GM18868 (cell line): ENCODE measurements at regions not wholly inside any gene's neighbourhood (a gene's known extent, or its start where the extent isn't known, plus 50 kb on each side); places are given as distances from the start of the nearest gene placed in this dataset.
"Not testable (repeated sequence)": the region's sequence is repeated elsewhere in the genome, so short reads cannot be mapped to it uniquely, and the experiment has no call there.

Source experiments
- ATAC-seq: cut with Tn5 transposase; IDR thresholded peaks from one replicate; pipeline ENCODE4 v1.9.1; 2021; ENCODE audit warnings: mild to moderate bottlenecking, moderate library complexity; ENCODE audit not compliant: unreplicated experiment

DNA sequence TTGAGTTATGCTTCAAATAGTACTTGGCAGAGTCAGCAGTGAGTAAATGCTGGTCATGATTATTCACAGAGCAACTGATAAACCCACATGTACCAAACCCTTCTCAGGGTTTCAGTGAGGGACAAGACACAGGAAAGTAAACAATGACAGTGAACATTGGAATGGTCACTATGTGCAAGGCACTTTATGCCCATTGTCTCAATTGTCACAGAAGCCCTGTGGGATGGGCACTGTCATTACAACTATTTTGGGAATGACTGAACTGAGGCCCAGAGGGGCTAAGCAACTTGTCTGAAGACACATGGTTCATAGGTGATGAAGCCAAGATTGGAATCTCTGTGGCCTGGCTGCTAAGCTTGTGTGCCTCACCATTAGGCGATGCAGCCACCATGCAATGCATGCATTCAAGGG lies 238.5 kb downstream of the RBM19 start:
- no peak for ATAC-seq

DNA sequence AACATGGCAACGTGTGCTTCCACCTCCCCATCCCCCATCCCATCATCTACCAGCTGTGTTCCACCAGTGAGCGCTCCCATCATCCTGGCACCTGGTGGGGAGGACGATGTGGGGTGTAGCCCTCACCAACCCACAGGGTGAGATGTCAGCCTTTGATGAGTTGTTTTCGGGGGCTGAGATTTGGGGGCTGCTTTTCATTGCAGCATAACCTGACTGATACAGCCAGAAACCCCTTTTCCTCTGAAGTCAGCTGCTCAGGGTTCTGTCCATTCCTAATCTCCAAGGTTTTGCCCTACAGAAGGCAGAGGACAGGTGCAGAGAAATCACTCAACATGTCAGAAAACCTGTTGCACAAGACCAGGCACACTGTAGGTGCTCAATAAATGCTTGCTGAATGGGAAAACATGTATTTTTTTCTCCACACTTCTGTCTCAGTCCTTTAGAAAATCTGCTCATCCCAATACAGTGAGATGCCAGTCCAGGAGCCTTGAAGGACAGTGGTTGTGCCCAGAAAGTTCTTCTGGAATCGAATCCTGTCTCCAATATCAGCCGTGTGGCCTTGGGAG lies 239.8 kb downstream of the RBM19 start:
- no peak for ATAC-seq

DNA sequence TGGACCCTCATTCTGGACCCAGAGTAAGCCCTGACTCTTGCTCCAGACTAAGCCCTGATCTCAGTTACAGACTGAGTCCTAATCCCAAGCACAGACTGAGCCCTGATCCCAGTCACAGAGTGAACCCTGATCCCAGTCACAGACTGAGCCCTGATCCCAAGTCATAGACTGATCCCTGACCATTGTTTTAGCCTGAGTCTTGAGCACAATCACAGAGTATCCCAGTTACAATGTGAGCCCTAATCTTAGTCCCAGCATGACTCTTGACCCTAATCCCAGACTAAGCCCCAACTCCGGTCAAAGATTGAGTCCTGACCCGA lies 240.6 kb downstream of the RBM19 start:
- no peak for ATAC-seq

DNA sequence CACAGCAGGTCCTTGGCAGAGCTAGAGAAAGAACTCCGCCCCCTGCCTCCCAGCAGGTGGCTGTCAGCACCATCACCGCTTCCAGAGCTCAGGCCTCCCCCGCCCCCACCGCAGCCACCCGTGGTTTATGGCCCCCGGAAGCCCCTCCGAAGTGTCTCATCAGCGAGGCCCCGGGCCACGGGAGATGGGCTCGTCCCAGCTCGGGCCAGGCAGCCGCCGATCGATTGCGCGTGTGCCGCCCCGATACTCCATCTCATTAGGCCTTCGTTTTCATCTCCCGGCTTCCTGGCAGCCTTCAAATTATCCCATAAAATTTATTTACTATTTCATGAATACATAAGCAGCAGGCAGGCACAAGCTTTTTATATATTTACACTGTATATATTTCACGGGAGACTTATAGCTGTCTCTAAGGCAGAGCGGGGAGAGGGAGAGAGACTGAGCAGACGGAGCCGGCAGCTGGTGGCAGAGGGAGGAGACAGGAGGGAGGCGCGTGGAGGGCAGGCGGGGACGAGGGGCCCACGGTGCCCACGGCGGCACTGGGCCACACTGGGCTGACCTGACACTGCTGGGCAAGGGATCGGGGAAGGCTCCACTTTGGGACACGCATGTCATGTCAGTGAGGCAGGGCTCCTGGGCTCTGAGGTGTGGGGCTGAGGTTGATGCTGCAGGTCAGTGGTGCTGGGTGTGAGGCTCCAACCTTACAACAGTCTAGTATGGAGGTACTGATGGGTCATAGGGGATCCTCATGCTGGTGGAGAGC lies 241.2 kb downstream of the RBM19 start:
- ATAC-seq: no peak

DNA sequence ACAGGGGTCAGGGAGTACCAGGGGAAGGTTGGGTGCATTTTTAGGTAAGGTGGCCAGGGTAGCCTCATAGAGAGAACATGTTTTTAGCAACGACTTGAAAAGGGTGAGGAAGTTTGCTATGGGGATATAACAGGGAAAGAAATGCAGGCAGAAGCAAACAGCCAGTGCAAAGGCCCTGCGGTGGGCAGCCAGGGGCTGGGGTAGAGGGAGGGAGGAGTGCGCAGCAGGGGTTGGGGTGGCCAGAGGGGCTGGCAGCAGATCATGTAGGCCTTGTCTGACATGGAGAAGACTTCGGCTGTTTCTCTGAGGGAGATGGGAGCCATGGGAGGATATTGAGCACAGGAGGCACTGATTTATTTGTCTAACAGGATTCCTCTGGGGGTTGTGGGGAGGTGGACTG lies 242.5 kb downstream of the RBM19 start:
- ATAC-seq: no peak

DNA sequence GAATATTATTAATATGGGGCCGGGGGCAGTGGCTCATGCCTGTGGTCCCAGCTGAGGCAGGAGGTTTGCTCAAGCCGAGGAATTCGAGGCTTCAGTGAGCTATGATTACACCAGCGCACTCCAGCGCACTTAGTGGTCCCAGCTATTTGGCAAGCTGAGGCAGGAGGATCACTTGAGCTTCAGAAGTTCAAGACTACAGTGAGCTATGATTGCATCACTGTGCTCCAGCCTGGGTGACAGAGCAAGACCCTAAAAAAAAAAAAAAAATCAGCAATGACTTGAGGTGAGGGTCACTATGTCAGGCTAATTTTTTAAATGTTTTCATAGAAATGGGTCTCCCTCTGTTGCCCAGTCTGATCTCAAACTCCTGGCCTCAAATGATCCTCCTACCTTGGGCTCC lies 243.4 kb downstream of the RBM19 start:
- ATAC-seq: no peak

DNA sequence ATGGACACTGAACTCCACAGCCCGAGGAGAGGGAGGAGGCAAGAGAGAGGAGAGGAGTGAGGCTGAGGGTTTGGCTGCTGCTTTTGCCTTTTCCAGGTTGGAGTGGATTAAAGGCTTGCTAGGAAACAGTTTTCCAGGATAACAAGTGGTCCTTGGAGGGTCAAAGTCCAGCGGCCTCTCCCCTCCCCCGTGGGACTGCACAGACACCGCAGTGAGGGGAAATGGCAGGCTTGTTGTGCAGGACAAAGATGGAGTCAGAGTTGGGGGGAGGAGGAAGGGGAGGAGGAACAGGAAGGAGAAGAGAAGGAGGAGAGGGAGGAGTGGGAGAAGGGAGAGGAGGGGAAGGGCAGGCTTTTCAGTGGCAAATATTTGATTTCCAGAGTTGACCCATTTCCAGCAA lies 245.5 kb downstream of the RBM19 start:
- no peak for ATAC-seq

DNA sequence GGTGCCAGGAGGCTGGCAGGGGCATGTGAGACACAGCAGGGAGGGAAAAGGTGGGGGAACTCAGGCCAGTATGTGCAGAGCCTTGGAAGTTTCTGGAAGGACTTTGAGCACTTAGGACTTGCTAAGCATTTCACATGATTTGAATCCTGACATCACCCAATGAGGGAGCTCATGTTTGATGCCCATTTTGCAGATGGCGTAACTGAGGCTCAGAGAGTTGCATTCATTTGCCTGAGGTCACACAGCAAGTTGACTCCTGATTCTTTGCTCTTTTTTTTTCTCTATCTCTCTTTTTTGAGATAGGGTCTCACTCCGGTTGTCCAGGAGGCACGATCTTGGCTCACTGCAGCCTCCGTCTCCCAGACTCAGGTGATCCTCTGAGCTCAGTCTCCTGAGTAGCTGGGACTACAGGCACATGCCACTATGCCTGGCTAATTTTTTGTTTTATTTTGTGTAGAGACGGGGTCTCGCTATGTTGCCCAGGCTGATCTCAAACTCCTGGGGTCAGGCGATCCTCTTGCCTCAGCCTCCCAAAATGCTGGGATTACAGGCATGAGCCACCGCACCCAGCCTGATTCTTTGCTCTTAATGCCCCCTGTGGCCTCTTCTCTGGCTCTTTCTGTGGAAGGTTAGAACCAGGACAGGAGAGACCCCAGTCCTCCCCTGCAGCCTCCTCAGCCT lies 246.1 kb downstream of the RBM19 start:
- ATAC-seq: no peak

DNA sequence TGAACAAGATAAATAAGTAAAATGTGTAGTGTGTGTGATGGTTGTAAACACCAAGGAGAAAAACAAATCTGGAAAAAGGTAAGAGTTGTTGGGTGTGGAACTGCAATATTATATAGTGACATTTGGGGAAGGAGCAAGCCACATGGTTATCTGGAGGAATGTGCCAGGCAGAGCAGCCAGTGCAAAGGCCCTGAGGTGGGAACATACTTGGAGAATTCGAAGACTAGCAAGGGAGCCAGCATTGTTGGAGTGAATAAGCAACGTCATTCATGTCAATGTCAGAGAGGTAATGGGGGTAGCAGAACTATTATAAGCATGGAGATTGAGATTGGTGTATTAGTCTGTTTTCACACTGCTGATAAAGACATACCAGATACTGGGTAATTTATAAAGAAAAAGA lies 241.5 kb upstream of the LHX5 start:
- ATAC-seq: no peak

DNA sequence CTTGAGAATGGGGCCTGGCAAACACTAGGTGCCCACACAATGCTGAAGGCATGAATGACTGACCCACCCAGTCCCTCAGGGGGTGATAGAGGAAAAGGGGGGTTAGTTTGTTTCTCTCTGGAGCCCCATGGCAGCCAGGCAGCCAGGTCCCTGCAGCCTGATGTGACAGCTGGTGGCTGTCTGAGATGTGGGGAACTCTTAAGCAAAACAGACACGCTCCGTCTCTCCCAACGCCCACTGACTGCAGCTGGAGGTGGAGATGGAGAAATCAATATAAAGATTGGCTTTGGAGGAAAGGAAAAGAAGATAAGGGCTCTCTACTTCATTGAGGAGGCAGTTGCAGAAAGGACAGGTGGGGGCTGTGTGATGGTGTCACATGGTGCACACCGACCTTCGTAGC lies 240.8 kb upstream of the LHX5 start:
- ATAC-seq: no peak

DNA sequence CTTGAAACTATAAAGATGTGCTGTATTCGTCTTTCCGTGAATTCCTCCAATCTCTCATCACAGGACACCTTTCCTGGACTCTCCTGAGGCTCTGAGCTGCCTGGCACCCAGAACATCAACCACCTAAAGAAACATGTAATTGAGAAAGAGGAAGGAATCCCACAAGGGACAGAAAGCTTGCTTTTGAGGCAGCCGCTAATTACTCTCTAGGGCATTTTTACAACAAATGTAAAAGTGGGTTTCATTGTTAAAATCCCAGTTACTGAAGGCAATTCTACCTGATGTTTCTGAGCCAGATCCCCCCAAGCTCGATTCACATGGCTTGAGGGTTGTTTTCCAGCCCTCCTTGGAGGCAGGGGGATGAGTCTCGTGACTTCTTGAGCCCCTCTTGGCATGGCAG lies 238.5 kb upstream of the LHX5 start:
- no peak for ATAC-seq

DNA sequence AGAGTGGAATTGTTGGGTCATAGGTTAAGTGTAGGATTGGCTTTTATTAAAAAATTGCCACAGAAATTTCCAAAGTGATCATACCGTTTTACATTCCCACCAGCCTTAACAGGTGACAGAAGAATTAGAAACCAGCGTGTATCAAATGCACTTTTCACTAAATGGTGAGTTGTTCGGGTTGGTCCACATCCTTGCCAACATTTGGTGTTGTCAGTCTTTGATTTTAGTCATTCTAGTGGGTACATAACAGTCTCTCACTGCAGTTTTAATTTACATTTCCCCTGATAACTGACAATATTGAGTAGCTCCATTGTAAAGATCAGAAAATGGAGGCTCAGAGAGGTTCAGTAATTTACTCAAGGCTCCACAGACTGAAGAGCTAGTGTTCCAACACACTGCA lies 237.8 kb upstream of the LHX5 start:
- ATAC-seq: no peak

DNA sequence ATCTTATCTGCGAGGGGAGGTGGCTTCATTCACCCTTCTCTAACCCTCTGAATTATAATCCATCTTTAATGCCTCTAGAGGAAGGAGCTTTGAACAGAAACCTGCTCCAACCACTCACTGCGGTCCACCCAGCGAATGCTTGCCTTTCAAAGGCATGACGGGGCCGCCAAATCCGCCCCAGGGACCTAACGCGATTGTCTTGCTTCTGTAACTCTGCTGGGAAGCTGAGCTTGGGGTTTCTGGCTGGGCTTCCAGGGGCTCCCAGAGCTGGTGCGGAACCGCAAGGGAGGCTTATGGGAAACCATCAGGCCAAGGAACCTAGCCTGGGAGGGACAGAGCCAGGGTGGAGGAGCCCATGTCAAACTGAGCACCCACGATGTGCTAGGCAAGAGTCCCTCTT lies 231.2 kb upstream of the LHX5 start:
- ATAC-seq: no peak

DNA sequence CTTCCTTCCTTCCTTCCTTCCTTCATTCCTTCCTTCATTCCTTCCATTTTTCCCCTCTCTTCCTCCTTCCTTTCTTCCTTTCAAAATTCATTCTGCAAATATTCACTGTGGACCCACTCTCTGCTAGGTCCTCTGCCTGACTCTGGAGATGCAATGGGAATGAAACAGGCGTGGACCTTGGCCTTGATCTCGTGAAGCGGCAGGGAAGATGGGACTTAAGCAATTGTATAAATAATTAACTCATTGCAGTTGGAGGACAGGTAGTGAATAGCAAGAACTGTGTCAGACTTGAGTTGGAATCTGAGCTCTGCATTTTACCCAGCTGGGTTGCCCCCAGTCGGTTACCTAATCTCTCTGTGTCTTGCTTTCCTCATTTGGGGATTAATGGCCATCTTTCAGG lies 230.6 kb upstream of the LHX5 start:
- ATAC-seq: no peak

DNA sequence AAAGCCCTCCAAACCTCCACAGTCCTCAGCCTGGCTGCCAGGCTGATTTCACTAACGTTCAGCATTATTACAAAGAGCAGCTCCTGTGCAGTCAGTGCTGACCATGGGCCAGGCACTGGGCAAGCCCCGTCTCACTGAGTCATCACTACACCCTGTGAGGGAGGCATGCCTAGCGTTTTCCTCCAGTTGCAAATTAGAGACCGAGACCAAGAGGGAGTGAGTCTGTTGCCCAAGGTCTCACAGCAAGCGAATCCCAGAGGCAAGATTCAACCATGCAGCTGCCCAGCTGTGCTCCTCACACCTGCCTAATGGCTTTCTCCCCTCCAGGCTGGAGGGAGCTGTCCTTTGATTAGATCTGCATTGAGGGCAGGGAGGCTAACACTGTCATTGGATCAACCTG lies 229.3 kb upstream of the LHX5 start:
- no peak for ATAC-seq

DNA sequence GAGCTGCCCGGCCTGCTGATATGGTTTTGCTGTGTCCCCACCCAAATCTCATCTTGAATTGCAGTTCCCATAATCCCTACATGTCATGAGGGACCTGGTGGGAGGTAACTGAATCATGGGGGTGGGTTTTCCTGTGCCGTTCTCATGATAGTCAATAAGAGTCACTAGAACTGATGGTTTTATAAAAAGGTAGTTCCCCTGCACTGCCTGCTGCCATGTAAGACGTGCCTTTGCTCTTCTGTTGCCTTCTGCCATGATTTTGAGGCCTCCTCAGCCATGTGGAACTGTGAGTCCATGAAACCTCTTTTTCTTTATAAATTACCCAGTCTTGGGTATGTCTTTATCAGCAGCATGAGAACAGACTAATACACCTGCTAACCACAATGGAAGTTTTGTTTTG lies 228.3 kb upstream of the LHX5 start:
- ATAC-seq: not testable (repeated sequence)

DNA sequence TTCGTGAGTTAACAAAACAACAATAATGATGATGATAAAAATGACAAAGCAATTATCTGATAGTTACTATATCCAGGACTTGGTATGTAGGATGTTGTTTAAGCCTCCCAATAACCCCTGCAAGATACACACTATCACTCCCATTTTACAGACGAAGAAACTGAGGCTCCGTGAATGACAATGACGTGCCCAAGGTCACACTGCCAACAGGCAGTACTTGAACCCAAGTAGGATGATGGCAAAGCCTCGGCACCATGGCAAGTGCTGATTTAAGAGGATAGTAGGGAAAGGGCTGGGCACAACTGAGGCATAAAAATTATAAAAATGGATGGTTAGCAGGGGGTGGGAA lies 226.8 kb upstream of the LHX5 start:
- no peak for ATAC-seq

DNA sequence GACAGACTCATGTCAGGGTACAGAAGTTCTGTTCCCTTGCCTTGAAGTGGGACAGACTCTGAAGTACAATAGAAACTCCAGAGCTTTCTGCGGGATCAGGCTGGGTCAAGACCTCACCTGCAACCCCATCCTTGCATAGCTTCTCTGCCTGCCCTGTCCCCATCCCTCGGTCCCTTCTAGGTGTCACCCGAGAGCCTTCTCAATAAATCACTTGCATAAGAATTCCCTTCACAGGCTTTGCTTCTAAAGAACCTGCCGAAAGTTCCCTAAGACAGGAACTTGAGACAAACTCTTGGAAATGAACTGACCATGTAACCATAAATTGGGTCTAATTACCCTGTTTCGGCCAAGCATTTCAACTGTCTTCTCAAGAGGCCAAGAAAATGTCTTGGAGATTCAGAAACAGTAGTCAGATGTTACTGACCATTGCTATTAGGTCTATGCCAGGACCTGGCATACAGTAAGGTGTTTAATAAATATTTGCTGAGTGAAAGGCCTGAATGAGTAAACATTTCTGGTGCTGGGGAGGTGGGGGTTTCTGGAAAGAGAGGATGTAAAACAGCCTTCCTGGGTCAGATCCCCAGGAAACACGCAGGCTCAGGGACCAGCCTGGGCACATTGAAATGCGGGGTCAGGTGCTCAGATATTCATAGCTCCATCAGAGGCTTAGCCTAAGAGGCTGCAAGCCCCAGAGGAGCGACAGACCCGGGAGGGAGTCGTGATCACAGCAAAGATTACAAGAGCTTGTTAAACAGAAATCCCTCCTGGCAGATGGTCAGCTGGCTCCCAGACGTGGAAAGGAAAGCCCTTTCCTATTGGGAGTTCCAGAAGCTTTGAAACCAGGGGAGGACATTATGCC lies 226.2 kb upstream of the LHX5 start:
- no peak for ATAC-seq

DNA sequence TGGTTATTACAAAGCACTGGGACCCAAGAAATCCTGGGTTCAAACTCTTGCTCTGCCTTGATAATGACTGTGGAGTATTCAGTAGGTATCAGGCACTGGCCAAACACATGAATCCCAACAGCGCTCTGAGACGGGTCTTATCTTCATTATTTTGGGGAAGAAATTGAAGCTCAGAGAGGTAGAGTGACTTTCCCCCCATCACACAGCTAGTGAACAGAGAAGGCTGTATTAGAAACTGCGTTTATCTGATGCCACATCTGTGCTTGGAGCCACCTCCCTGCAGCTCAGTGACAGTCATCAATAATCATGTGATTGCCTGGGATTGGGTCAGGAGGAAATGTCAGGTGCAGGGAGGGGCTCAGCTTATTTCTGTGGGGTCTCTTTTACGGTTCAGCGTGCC lies 225.4 kb upstream of the LHX5 start:
- ATAC-seq: no peak

DNA sequence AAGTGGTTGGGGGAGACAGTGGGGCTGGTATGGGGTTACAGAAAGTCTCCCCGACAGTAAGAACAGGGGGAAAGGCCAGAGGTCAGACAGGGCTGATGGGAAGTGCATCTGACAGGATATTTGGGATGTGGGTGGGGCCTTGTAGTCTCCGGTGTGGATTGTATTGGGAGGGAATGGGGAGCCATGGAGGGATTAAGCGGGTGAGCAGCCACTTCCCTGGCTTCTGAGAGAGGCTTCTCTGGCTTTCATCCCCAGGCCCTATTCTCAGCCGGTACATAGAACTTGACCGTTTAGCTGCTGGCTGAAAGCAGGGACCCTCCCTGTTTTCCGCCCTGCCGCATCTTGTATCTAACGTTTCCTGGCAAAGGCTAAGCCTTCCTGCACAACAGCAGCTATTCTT lies 222.0 kb upstream of the LHX5 start:
- no peak for ATAC-seq

DNA sequence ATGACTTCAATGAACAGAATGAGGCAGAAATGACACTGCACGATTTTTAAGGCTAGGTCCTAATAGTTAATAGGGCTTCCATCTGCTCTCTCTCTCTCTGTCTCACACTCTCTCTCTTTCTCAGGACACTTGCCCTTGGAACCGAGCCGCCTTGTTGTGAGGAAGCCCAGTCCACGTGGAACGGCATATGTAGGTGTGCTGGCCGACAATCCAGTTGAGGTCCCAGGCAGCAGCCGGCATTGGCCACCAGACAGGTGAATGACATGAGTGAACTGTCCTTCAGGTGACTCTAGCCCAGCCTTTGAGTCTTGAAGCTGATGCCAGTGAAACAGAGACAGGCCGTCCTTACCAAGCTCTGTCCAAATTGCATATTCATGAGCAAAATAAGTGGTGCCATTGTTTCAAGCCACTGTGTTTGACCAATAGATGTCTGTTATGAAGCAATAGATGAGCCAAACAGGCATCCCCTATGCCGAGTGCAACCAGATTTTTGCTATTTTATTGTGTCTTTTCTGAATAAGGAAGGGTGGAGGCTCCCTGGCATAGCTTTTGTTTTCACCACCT lies 217.5 kb upstream of the LHX5 start:
- ATAC-seq: no peak
